Inferior parietal cortex (tissue), 1 donor: ENCODE measurements at regions not wholly inside any gene's neighbourhood (a gene's known extent, or its start where the extent isn't known, plus 50 kb on each side); places are given as distances from the start of the nearest gene placed in this dataset.
"Not testable (repeated sequence)": the region's sequence is repeated elsewhere in the genome, so short reads cannot be mapped to it uniquely, and the experiment has no call there.

Experiments
- DNase-seq: peaks from one replicate; pipeline ENCODE4 v3.0.0-alpha.2; 2016; ENCODE audit errors: extremely low spot score

- DNase-seq = no peak
Observed at GRCh38 chr3:75126556-75126955, 512.1 kb upstream of the CNTN3 start.

DNA sequence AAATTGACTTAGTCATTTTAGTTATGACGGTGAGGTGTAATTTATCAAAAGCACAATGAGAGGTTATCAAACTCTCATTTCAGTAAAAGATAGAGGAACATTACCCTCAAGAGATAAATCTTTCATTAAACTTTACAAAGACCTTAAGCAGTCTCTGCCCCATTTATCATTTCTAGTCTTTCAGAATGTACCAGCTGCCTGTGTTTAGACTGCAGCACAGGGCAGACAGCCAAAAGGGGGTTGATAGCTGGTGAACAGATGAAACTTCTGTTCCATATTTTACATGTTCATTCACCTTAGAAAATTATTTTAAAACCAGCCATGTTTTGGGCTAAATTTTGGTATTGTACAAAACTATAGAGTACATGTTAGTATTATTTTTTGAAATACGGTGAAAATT, 514.6 kb upstream of the CNTN3 start:
- no peak for DNase-seq

GRCh38 chr3:75136100-75136897, 521.8 kb upstream of the CNTN3 start:
- no peak for DNase-seq

DNA sequence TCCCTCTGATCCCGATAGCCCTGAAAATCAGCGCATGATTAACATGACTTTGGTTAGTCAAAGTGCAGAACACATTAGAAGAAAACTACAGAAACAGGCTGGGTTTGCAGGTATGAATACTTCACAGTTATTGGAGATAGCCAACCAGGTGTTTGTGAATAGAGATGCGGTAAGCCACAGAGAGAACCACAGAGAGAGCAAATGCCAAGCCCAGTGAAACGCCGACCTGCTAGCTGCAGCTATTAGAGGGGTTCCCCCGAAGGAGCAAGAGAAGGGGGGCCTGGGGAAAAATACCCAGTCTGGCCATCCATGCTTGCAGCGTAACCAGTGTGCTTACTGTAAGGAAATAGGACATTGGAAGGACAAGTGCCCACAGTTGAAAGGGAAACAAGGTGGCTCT, 523.9 kb upstream of the CNTN3 start:
- DNase-seq = no peak

DNA sequence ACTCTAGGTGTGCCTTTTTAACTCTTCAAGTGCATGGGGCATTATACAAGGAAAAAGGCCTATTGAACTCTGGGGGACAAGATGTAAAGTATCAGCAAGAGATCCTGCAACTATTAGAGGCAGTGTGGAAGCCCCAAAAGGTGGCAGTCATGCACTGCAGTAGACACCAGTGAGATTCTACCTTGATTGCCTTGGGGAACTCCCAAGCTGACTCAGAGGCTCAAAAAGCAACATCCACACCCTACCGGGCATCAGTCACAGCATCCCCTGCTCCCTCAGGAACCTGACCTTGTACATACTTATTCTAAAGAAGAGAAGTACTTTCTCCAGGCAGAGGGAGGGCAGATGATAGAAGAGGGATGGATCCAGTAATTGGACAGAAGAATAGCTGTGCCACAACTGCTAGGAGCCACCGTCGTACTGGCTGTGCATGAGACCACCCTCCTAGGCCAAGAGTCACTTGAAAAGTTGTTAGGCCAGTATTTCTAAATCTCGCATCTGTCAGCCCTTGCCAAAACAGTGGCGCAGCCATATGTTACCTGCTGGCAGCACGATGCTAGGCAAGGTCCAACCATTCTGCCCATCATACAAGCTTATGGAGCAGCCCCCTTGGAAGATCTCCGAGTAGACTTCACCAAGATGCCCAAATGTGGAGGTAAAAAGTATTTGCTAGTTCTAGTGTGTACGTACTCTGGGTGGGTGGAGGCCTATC, 523.1 kb upstream of the FRG2C start:
- DNase-seq = no peak

DNA sequence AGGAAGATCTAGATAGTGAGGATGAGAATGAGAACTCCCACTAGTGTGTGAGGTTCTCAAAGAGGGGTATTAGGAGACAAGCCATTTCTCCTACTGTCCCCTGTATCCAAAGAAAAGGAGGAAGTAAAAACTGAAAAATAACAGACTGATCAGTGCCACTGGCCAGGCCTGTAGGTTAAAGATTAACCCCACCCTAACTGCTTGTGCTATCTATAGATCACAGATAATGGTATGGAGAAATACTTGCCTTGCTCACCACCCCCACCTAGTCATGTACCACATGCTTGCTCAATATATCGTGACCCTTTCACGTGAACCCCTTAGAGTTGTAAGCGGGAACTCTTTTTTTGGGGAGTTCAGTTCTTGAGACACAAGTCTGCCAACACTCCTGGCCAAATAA, 519.7 kb upstream of the FRG2C start:
- DNase-seq = no peak

- peak; percentile 64 for DNase-seq
Observed at GRCh38 chr3:75171630-75172230, 492.4 kb upstream of the FRG2C start.

GRCh38 chr3:75176937-75177336, 487.2 kb upstream of the FRG2C start:
- DNase-seq = no peak

DNA sequence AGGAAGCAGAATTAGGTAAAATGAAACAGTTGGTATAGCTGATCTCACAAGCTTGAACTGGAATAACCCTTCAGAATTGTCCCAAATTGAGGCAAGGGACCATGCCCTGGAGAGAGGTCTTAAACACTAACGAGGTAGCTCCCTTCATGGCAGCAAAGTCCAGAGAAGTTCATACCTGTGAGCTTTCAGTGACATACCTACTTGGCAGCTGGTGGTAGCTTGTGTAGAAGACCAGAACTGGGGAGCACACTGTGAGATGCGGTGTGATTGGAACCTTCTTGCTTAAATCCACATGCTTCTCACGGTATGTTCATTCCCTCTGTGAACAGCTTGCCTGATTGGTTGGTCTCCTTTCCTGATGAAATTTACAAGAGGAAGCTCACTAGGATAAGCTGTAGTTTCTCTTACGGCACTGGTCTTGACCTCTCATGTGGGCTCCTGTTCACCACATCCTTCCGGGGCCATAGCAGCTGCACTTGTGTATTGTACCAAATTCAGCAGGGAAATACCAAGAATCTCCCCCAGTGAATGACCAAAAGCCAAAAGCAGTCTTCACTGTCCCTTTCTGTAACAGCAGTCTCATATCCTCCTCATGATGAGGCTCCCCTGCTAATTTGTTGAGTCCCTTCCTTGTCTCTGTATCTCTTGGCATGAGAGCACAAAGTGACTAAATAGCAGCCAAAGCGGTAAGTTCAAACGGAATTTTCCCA, 483.7 kb upstream of the FRG2C start:
- DNase-seq = no peak

DNA sequence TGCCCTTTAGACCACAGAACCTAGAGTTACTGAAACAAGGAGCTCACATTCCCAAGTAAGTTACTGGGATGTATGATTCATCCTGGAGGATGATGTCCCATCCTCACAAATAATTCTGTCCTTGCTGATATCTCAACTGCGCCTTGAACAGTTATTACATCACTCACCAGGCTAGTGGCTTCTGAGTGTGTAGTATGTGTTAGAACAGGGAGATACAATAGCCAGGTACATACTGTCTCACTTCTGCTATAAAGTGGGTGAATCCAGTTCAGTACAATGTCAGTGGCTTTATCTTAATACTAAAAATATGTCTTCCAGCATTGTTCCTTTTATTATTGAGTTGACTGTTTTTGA, 483.2 kb upstream of the FRG2C start:
- no peak for DNase-seq

- no peak for DNase-seq
Observed at GRCh38 chr3:75188962-75189361, 475.2 kb upstream of the FRG2C start.

DNA sequence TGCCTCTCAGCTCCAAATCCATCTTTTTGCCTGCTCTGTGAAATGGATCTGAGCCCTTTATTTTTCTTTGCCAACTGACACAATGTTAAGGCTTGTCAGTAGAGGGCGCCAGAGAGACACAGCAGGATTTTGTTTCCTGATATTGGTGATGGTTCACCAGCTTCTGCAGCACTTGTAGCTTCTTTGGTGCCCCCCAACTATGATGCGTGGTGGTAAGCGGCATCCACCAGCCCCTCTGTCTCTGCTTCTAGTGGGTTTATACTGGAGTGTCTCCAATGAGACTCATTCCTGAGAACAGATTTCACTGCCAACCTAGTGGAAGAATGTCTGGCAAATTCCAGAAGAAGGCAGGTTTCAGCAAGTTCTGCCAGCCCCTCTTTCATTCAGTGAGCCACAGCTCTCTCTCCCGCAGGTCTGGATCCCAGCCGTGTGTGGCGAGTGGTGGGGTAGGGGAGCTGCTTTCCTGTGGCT, 471.9 kb upstream of the FRG2C start:
- DNase-seq = peak; percentile 22

GRCh38 chr3:75193797-75194196, 470.3 kb upstream of the FRG2C start:
- no peak for DNase-seq

GRCh38 chr3:75214332-75214731, 449.8 kb upstream of the FRG2C start:
- not testable (repeated sequence) for DNase-seq

DNA sequence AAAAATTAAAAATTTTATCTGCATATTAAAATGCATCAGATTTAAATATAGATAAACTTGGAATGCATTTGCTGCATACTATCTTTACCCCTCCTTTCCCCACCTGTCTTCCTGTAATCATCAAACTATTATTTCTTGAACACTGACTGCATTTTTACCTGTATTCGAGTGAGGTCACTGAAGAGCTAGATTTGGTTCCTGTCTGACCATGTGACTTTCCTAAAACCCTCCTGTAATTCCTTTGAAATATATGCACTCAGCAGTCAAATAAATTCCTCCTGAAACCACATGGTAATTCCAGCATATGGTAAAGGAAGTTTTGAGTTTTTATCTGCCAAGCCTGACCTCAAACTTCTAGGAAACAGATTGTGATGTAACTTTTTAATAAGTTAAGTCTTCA, 445.6 kb upstream of the FRG2C start:
- DNase-seq = no peak

- DNase-seq = no peak
Observed at GRCh38 chr3:75220932-75221331, 443.2 kb upstream of the FRG2C start.

DNA sequence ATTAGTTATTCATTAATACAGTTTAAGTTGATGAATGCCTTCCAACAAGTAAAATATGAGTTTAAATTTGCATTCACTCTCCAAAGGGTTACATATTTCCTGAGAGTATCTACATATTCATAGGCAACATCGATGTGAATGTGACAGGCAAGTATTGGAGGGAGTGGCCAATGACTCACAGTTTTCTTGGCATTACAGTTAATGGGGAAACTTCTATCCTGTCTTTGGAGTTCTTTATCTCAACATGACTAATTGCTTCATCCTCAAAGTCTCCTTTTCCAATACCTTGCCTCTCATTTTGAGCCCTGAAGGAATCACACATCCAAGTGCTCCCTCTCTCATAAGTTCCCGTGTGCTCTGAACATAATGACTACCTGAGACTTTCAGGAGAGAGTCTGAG, 439.7 kb upstream of the FRG2C start:
- no peak for DNase-seq

GRCh38 chr3:75232216-75232615, 431.9 kb upstream of the FRG2C start:
- no peak for DNase-seq

DNA sequence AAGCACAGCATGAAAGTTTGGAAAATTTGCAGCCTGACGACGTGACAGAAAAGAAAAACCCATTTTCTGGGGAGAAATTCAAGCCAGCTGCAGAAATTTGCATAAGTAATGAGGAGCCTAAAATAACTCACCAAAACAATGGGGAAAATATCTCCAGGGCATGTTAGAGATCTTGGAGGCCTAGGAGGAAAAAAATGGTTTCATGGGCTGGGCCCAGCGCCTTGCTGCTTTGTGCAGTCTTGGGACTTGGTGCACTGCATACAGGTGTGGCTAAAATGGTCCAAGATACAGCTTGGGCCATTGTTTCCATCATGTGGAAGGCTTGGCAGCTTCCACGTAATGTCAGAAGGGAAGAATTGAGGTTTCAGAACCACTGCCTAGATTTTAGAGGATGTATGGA, 428.5 kb upstream of the FRG2C start:
- DNase-seq = no peak

GRCh38 chr3:75237053-75237452, 427.1 kb upstream of the FRG2C start:
- no peak for DNase-seq

GRCh38 chr3:75237477-75237876, 426.7 kb upstream of the FRG2C start:
- peak; percentile 13 for DNase-seq

GRCh38 chr3:75241226-75241962, 422.7 kb upstream of the FRG2C start:
- DNase-seq = not testable (repeated sequence)
